ENCODE measurements at regions not wholly inside any gene's neighbourhood (a gene's known extent, or its start where the extent isn't known, plus 50 kb on each side); places are given as distances from the start of the nearest gene placed in this dataset.

DNA sequence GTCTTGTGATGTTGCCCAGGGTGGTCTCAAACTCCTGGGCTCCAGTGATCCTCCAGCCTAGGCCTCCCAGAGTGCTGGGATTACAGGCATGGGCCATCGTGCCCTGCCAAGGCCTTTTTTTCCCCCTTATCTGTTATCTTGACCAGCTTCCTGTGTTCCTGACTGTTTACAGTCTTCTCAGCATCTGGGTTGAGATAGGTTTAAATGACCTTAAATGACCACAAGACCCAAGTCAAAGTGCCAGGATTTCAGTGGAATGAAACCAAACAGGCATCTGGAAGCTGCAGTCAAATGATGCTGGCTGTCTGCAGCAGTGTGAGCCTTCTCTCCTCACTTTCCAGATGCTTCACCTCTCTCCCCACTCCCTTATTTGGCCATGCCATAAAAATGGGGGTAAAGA lies 114.2 kb upstream of the CLDN10 start:
- no peak overlapping the region for H3K14ac ChIP-seq (ENCODE audit: insufficient read length)
- no peak for DNase-seq (ENCODE audit: low read depth in 1 of 2, low spot score in 2 of 2)
- no peak overlapping the region for H2AK5ac ChIP-seq (ENCODE audit: low read depth, low read length)
- no peaks in the 10 kb centered on the region for H3K79me2 ChIP-seq (ENCODE audit: control insufficient read depth in 1 of 2, insufficient read depth in 2 of 2, low read length in 2 of 2)
- H3K9ac ChIP-seq (replicated peaks in 1 of 4; ENCODE audit: extremely low read depth in 1 of 4, low read depth in 3 of 4, low read length in 3 of 4) = no peak overlapping the region
- H2BK15ac ChIP-seq (ENCODE audit: low read length) = no peak overlapping the region
- 100% methylated on average over 1 of the region's 1 CpG; no CpG with 5 or more reads in 1 of the 2 experiments for WGBS, 2 experiments (ENCODE audit: extremely low coverage in 1 of 2, insufficient coverage in 1 of 2, insufficient read length in 1 of 2, insufficient replicate concordance in 2 of 2, low coverage in 1 of 2, low lambda C conversion rate in 2 of 2, missing lambda C conversion rate in 1 of 2)
- no peak overlapping the region for H3K18ac ChIP-seq (ENCODE audit: extremely low read depth, low read length)
- no peak overlapping the region for H3K4me2 ChIP-seq (ENCODE audit: insufficient read depth in 1 of 2, low read depth in 2 of 2, low read length in 2 of 2)
- no peaks in the 10 kb centered on the region for H3K36me3 ChIP-seq (ENCODE audit: control insufficient read depth in 2 of 4, insufficient read depth in 4 of 4, low read length in 3 of 4)
- CTCF ChIA-PET (ENCODE audit: partially characterized antibody) = interaction anchor here (1.0 kb wide), 1 partner anchor 10 kb away, joined by 3 read pairs; no protein-coding TSS in a partner anchor
- H3K4ac ChIP-seq (replicated peaks; ENCODE audit: insufficient read length, low read depth, low read length) = no peak overlapping the region
- no peak overlapping the region for H2BK12ac ChIP-seq (ENCODE audit: low read depth, low read length)
- POLR2A ChIA-PET (ENCODE audit: partially characterized antibody) = no interaction called here
- H4K8ac ChIP-seq (ENCODE audit: extremely low read depth, insufficient read depth, low read length) = no peak overlapping the region
- no peak overlapping the region for H3K27ac ChIP-seq (ENCODE audit: low read depth, low read length)
- no peak for FAIRE-seq
- no peaks in the 10 kb centered on the region for H3K23me2 ChIP-seq (ENCODE audit: low read depth, low read length)
- H2BK5ac ChIP-seq (ENCODE audit: low read depth, low read length) = no peak overlapping the region
- no peak overlapping the region for H2AFZ ChIP-seq (ENCODE audit: low read length)
- H3K79me1 ChIP-seq (ENCODE audit: low read depth, low read length) = no peaks in the 10 kb centered on the region
- no peak overlapping the region for H4K91ac ChIP-seq (replicated peaks; ENCODE audit: insufficient read length, low read length)
- no peaks in the 10 kb centered on the region for H3K27me3 ChIP-seq (replicated peaks in 1 of 4; ENCODE audit: control insufficient read depth in 3 of 4, extremely low read depth in 1 of 4, insufficient read depth in 3 of 4, low read length in 3 of 4)
- no peak overlapping the region for H3K23ac ChIP-seq (ENCODE audit: insufficient read length)
- no peak overlapping the region for H3K56ac ChIP-seq (replicated peaks; ENCODE audit: insufficient read length, low read depth, low read length)
- no peaks in the 10 kb centered on the region for H3K4me1 ChIP-seq (replicated peaks in 1 of 4; ENCODE audit: control insufficient read depth in 3 of 4, insufficient read depth in 4 of 4, low read length in 3 of 4)
- H4K5ac ChIP-seq (ENCODE audit: insufficient read length, low read depth, low read length) = no peak overlapping the region
- H3K9me3 ChIP-seq (ENCODE audit: insufficient read depth in 2 of 2, low read depth in 1 of 2, low read length in 1 of 2) = no peaks in the 10 kb centered on the region
- H2BK20ac ChIP-seq (ENCODE audit: low read length) = no peak overlapping the region
- no peak overlapping the region for H3K4me3 ChIP-seq (ENCODE audit: extremely low read depth in 1 of 4, insufficient read depth in 2 of 4, low read depth in 3 of 4, low read length in 4 of 4)
- no peak overlapping the region for H2BK120ac ChIP-seq (replicated peaks; ENCODE audit: low read depth, low read length)
- no peaks in the 10 kb centered on the region for H4K20me1 ChIP-seq (replicated peaks in 1 of 2; ENCODE audit: control insufficient read depth in 1 of 2, insufficient read depth in 2 of 2, low read length in 2 of 2)
- TF ChIP-seq RBBP5 (IDR thresholded peaks at IDR 0.05; ENCODE audit: borderline replicate concordance, low read depth, low read length) (no peak), SIX5 (IDR thresholded peaks at IDR 0.05; ENCODE audit: low read depth, low read length) (no peak), CREB1 (IDR thresholded peaks at IDR 0.05) (no peak), CHD2 (IDR thresholded peaks at IDR 0.05; ENCODE audit: low read length) (no peak), CHD1 (IDR thresholded peaks at IDR 0.05; ENCODE audit: low read depth, low read length) (no peak), YY1 (IDR thresholded peaks at IDR 0.05; ENCODE audit: low read depth, low read length) (no peak), KDM5A (IDR thresholded peaks at IDR 0.05; ENCODE audit: low read length) (no peak), EZH2 (IDR thresholded peaks at IDR 0.05; ENCODE audit: low read depth, low read length, severe bottlenecking) (no peak), TAF7 (optimal IDR thresholded peaks at IDR 0.05; ENCODE audit: borderline replicate concordance, low read depth, low read length) (no peak), FOSL1 (IDR thresholded peaks at IDR 0.05; ENCODE audit: insufficient read depth, low read depth, low read length) (no peak), JUND (IDR thresholded peaks at IDR 0.05; ENCODE audit: low read length) (no peak), POU5F1 (IDR thresholded peaks at IDR 0.05; ENCODE audit: low read depth, low read length) (no peak), CBX5 (IDR thresholded peaks at IDR 0.05; ENCODE audit: low read depth, low read length) (no peak)
- TF ChIP-seq, protein P1, sequence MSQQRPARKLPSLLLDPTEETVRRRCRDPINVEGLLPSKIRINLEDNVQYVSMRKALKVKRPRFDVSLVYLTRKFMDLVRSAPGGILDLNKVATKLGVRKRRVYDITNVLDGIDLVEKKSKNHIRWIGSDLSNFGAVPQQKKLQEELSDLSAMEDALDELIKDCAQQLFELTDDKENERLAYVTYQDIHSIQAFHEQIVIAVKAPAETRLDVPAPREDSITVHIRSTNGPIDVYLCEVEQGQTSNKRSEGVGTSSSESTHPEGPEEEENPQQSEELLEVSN (IDR thresholded peaks at IDR 0.05) = no peak

Data from H1 (cell line).